Stimulated activated CD8-positive, alpha-beta memory T cell treated with anti-CD3 and anti-CD28 coated beads, Interleukin-15, amount 100 ng/mL, for 4 hours (primary cell): ENCODE measurements at regions not wholly inside any gene's neighbourhood (a gene's known extent, or its start where the extent isn't known, plus 50 kb on each side); places are given as distances from the start of the nearest gene placed in this dataset.
"Not testable (repeated sequence)": the region's sequence is repeated elsewhere in the genome, so short reads cannot be mapped to it uniquely, and the experiment has no call there.

ENCODE experiments used
- DNase-seq, 2 donors: peaks; one replicate each; pipeline ENCODE4 v3.0.0-alpha.2; 2020; ENCODE audit warnings: low read depth in 2 of 2

- DNase-seq = no peak
These were observed 393.1 kb upstream of the ATP11B start for GRCh38 chr3:182399978-182400737.

GRCh38 chr3:182400838-182401237 lies 392.5 kb upstream of the ATP11B start:
- no peak for DNase-seq

DNA sequence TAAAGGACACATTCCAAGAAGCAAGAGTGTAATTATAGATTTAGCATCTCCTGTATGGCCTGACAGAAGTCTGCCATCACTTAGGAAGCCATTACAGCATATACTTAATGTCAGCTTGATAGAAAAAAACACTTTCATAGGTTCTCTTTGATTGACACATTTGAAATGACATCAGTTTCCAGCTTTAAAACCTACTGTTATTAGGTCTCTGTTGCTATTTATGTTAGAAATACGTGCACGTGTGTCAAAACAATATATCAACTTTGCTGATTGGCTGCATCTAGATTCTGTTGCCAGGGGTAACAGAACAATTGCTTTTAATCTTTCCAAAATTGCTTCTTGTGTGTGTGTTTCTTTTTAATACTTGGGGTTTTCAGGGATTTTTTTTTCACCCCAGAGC lies 389.3 kb upstream of the ATP11B start:
- DNase-seq = no peak

DNA sequence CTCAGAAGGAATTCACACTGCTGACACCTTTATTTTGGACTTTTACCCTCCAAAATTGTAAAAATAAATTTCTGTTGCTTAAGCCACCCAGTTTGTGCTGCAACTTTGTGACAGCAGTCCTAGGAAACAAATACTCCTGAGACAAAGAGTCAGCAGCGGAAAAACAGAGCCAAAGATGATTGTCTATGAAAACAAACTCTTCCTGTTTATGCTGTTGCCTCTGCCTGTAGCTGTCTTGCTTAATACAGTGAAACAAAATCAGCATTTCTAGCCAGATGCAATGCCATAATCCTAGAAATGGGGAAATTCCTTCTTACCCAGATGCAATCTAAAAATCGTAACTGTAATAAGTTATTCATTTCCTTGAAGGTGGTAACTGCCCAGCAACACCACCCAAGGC lies 387.5 kb upstream of the ATP11B start:
- DNase-seq = no peak

DNA sequence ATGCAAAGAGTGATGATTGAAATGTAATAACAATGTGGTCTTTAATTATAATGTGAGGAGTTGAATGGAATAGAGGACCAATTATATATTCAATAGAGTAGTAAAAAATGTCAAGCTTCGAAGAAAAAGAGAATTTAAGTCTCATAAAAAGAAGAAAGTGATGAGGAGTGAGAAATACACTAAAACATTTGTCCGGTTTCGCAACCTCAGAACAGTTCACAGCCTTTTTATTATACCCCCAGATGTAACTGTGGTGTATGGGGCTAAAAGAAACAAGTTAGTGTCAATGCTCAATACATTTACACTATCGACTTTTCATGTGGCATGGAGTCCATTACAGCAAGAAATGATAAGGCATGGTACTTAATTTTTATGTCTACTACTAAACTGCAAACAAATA lies 386.5 kb upstream of the ATP11B start:
- no peak for DNase-seq

DNA sequence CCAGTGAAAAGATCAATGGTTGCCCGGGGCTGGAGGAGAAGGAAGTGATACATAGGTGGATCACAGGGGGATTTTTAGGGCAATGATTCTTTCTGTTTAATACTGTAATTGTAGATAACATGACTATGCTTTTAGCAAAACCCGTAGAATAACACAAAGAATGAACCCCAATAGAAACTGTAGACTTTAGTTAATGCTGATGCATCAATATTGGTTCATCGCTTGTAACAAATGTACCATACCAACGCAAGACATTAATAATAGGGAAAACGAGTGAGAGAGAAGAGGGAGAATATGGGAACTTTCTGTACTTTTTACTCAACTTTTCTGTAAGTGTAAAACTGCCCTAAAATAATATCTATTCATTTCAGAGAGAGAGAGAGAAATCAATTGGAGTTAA lies 383.3 kb upstream of the ATP11B start:
- no peak for DNase-seq

GRCh38 chr3:182412066-182412465 lies 381.2 kb upstream of the ATP11B start:
- no peak for DNase-seq

DNA sequence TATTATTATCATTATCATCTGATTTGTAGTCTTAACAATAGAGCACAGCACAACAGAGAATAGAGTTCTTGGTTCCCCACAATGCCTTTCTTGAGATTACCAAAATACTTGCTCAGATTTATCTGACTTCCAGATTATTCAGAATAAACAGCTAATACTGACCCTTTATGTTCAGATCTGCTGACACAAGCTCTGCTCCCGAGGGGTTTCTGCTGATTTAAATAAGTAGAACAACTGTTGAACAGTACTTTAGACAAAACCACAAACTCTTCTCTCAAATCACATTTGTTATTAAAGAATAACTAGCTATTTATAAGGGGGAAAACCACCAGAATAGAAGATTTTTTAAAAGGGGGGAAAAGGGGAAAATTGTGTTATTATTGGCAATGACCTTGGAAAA lies 380.2 kb upstream of the ATP11B start:
- no peak for DNase-seq

- DNase-seq = no peak
These were observed 379.6 kb upstream of the ATP11B start for GRCh38 chr3:182413682-182414081.

DNA sequence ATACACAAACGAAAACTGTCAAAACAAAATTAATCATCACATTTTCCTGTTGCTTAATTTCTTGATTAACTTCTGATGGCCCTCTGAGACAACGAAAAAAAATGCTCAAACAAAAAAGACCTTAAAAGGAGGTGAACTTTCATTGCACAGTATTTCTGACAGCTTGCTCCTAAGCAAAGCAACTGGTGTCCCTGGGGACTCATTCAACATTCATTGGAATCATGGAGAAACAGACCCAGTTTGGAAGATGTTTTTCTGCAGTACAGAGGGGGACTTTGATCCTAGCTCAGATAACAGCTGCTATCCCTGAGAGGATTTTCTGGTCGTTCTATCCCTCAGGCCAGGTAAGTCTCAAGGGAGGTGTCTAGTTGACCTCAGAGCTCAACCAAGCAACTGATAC lies 378.7 kb upstream of the ATP11B start:
- no peak for DNase-seq

- no peak for DNase-seq
These were observed 372.6 kb upstream of the ATP11B start for GRCh38 chr3:182420741-182421140.

- no peak for DNase-seq
These were observed 369.3 kb upstream of the ATP11B start for GRCh38 chr3:182424006-182424405.

GRCh38 chr3:182425926-182426718 lies 367.2 kb upstream of the ATP11B start:
- not testable (repeated sequence) for DNase-seq

DNA sequence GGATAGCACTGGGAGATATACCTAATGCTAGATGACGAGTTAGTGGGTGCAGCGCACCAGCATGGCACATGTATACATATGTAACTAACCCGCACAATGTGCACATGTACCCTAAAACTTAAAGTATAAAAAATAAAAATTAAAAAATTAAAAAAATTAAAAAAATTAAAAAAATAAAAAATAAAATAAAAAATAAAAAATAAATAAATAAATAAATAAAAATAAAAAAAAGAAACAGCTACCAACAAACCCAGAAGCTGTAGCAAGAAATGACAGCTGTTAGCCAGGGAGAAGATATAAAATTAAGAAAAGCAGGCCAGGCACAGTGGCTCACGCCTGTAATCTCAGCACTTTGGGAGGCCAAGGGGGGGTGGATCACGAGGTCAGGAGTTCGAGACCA lies 361.3 kb upstream of the ATP11B start:
- DNase-seq = not testable (repeated sequence)

DNA sequence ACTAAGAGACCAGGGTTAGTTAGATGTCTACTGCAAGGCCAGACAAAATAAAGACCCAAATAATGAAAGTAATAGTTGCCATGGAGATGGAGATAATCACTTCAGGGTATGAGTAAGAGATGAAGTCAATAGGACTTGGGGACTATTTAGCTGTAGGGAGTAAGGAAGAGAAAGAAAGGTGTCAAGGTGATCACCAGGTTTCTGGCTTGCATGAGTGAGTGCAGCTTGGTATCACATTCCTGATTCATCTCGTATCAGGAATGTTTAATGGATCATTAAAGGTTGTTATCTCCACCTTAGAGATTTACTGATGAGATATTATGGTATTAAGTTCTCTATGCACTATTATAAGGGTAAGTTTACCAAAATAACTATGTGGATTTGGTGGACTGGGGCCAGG lies 357.4 kb upstream of the ATP11B start:
- no peak for DNase-seq

- no peak for DNase-seq
These were observed 356.8 kb upstream of the ATP11B start for GRCh38 chr3:182436547-182436946.

DNA sequence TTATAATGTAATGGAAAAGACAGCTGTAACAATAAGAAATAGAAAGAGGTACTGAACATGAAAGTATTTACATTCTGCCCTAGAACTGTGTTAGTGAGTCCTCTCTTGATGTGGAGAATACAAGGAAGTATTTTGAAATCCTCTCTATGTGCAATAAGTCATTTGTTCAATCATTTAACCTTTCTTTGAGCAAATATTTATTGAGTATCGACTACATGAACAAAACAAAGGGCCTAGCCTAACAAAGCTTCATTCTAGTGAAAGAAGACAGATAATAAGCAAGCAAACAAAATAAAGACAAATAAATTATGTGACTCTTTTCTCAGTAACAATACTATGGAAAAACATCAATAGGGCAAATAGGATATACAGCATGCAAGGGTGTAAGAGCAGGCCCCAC lies 354.9 kb upstream of the ATP11B start:
- no peak for DNase-seq

- DNase-seq = no peak
These were observed 353.2 kb upstream of the ATP11B start for GRCh38 chr3:182440101-182440500.

- no peak for DNase-seq
These were observed 347.7 kb upstream of the ATP11B start for GRCh38 chr3:182445576-182445975.

DNA sequence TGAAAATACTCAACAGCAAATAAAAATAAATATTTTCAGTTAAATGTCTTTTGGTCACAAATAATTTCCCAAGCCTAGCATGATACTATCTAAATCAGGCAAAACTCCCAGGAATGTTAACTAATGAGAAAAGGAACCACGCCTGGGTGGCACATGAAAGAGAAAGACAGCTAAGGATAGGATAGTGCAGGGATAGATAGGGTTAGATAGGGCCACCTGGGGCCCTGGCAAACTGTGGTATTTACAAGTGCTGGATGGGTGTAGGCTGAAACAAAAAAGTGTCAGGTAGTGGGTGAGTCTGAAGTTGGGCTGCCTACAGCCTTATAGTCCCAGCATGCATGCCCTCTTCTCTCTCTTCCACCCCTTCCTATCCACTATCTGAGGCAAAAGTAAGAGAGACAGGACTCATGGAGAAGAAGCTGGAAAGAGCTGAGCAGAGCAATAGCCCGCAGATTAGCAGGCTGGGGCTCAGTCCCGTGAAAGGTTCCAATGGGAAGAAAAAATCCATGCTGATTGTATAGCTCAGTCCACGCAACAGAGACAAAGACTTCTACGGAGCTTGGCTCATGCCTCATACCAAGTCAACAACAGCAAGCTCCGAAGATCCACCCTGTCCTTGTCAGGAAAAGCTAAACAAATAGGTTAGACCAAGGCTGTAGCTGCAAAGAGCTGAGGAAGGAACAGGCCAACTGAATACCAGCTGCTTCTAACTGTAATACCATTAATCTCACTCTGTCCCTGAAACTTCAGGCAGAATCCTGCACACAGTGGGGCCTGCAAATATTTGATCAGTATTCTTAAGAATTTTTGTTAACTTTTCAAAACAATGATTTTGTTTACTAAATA lies 342.1 kb upstream of the ATP11B start:
- no peak for DNase-seq

- no peak for DNase-seq
These were observed 341.4 kb upstream of the ATP11B start for GRCh38 chr3:182451871-182452270.

DNA sequence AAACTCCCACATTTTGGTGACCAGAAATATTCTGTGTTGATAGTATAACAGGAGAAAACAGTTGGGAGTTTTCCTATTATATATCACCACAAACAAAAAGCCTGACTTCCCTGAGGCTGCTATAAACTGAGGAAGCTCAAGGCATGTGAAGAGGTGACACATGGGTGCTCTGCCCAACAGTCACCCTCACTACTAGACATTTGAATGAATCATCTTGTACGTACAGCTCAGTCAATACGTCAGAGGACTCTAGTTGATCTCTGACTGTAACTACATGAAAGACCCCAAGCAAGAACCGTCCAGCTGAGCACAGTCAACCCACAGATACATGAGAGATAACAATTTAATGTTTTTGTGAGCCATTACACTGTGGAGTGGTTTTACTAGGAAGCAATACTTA lies 338.3 kb upstream of the ATP11B start:
- no peak for DNase-seq
